Posterior cingulate gyrus (tissue), 11 donors: ENCODE measurements at regions not wholly inside any gene's neighbourhood (a gene's known extent, or its start where the extent isn't known, plus 50 kb on each side); places are given as distances from the start of the nearest gene placed in this dataset.
"Not testable (repeated sequence)": the region's sequence is repeated elsewhere in the genome, so short reads cannot be mapped to it uniquely, and the experiment has no call there.

Source experiments
- DNase-seq, 10 donors: peaks; one replicate each; pipeline versions ENCODE4 v3.0.0 to v3.0.0-alpha.2; 2020 to 2021; ENCODE audit warnings: mixed read lengths in 3 of 10
- intact Hi-C: fragments of 100-400 bp; cut with DNase I; formaldehyde crosslinking; loops from one replicate; pipeline ENCODE4 v1.15.1; 2023

GRCh38 chr5:138650196-138650595, 75.0 kb upstream of the HSPA9 start:
- intact Hi-C loops, result no loop called here
- peak in 2 of 10 donors; percentile 50 to 75 for DNase-seq

GRCh38 chr5:138649775-138650174, 74.6 kb upstream of the HSPA9 start:
- intact Hi-C loops, result loop anchor here (10.0 kb wide), 1 partner anchor 265 kb away; no protein-coding TSS in a partner anchor
- DNase-seq, result peak in 1 of 10 donors; percentile 36

- DNase-seq, result peak in 3 of 10 donors; percentile 25 to 86 (median 73)
- intact Hi-C loops, result loop anchor here (10.0 kb wide), 1 partner anchor 265 kb away; no protein-coding TSS in a partner anchor
These were observed 74.1 kb upstream of the HSPA9 start for GRCh38 chr5:138649316-138649720.

- peak in 1 of 10 donors; percentile 19 for DNase-seq
- intact Hi-C loops, result loop anchor here (10.0 kb wide), 1 partner anchor 266 kb away; no protein-coding TSS in a partner anchor
These were observed 73.6 kb upstream of the HSPA9 start for GRCh38 chr5:138648841-138649240.

- peak in 2 of 10 donors; percentile 43 to 66 for DNase-seq
- intact Hi-C loops, result loop anchor here (10.0 kb wide), 1 partner anchor 267 kb away; no protein-coding TSS in a partner anchor
These were observed 72.7 kb upstream of the HSPA9 start for GRCh38 chr5:138647794-138648410.

GRCh38 chr5:138647261-138647788, 72.1 kb upstream of the HSPA9 start:
- DNase-seq, result peak in 1 of 10 donors; percentile 70
- intact Hi-C loops, result loop anchor here (10.0 kb wide), 1 partner anchor 267 kb away; no protein-coding TSS in a partner anchor

- DNase-seq, result peak in 1 of 10 donors; percentile 80
- intact Hi-C loops, result loop anchor here (10.0 kb wide), 1 partner anchor 268 kb away; no protein-coding TSS in a partner anchor
These were observed 71.5 kb upstream of the HSPA9 start for GRCh38 chr5:138646671-138647070.

GRCh38 chr5:138645778-138646575, 70.8 kb upstream of the HSPA9 start:
- intact Hi-C loops, result loop anchor here (10.0 kb wide), 1 partner anchor 269 kb away; no protein-coding TSS in a partner anchor

GRCh38 chr5:138643040-138643791, 68.0 kb upstream of the HSPA9 start:
- intact Hi-C loops, result loop anchor here (5.0 to 10.0 kb wide), 2 partner anchors 272 to 619 kb away; no protein-coding TSS in a partner anchor
- peak in 1 of 10 donors; percentile 69 for DNase-seq

More at GRCh38 chr5:138645778-138646575, 70.8 kb upstream of the HSPA9 start:
- peak in 5 of 10 donors; percentile 25 to 90 (median 74) for DNase-seq

- peak; percentile 37 to 95 (median 80) for DNase-seq
- intact Hi-C loops, result loop anchor here (5.0 to 10.0 kb wide), 2 partner anchors 273 to 621 kb away; no protein-coding TSS in a partner anchor
These were observed 66.5 kb upstream of the HSPA9 start for GRCh38 chr5:138641547-138642298.

GRCh38 chr5:138640646-138641254, 65.5 kb upstream of the HSPA9 start:
- intact Hi-C loops, result loop anchor here (5.0 to 10.0 kb wide), 2 partner anchors 274 to 622 kb away; no protein-coding TSS in a partner anchor
- DNase-seq, result peak in 2 of 10 donors; percentile 40 to 75

- intact Hi-C loops, result loop anchor here (5.0 to 10.0 kb wide), 2 partner anchors 275 to 622 kb away; no protein-coding TSS in a partner anchor
- peak in 1 of 10 donors; percentile 48 for DNase-seq
These were observed 64.9 kb upstream of the HSPA9 start for GRCh38 chr5:138640138-138640537.

- intact Hi-C loops, result no loop called here
- DNase-seq, result peak in 2 of 10 donors; percentile 55 to 59
These were observed 64.1 kb upstream of the HSPA9 start for GRCh38 chr5:138639326-138639725.

GRCh38 chr5:138637256-138637655, 62.1 kb upstream of the HSPA9 start:
- peak in 1 of 10 donors; percentile 9 for DNase-seq
- intact Hi-C loops, result no loop called here

GRCh38 chr5:138636398-138636944, 61.3 kb upstream of the HSPA9 start:
- DNase-seq, result peak in 2 of 10 donors; percentile 3 to 40
- intact Hi-C loops, result no loop called here

- intact Hi-C loops, result no loop called here
- peak in 2 of 10 donors; percentile 6 to 29 for DNase-seq
These were observed 60.5 kb upstream of the HSPA9 start for GRCh38 chr5:138635708-138636107.

GRCh38 chr5:138635265-138635664, 60.1 kb upstream of the HSPA9 start:
- peak in 1 of 10 donors; percentile 31 for DNase-seq
- intact Hi-C loops, result no loop called here

- DNase-seq, intact Hi-C loops: not testable (repeated sequence)
These were observed 59.6 kb upstream of the HSPA9 start for GRCh38 chr5:138634804-138635203.
